GM23338 (cell line): ENCODE measurements at regions not wholly inside any gene's neighbourhood (a gene's known extent, or its start where the extent isn't known, plus 50 kb on each side); places are given as distances from the start of the nearest gene placed in this dataset.

Source experiments
- ATAC-seq: fragments of 200-7000 bp; cut with Tn5 transposase; 3 replicates; pipeline ENCODE4 v1.9.1; 2020
- DNase-seq: peaks from one replicate; pipeline ENCODE4 v3.0.0-alpha.2; 2015; ENCODE audit warnings: low spot score
- H2AFZ ChIP-seq: fragments of 200-600 bp; sonication (generic); 2 replicates; pipeline ENCODE4 v1.8.0; 2016; ENCODE audit warnings: antibody characterized with exemption, mild to moderate bottlenecking, moderate library complexity
- H3F3A ChIP-seq: fragments of 200-600 bp; sonication (generic); replicated peaks from 2 replicates; pipeline ENCODE4 v1.8.0; 2017; ENCODE audit warnings: antibody characterized with exemption, mixed run types, low read depth
- H3K27ac ChIP-seq: fragments of 200-600 bp; sonication (generic); 2 replicates; pipeline ENCODE4 v1.6.1; 2016; ENCODE audit warnings: low read depth
- H3K27me3 ChIP-seq: fragments of 200-600 bp; sonication (generic); 2 replicates; pipeline ENCODE4 v1.8.0; 2016; ENCODE audit warnings: mild to moderate bottlenecking, mixed run types, moderate library complexity; ENCODE audit not compliant: insufficient read depth
- H3K36me3 ChIP-seq: fragments of 200-600 bp; sonication (generic); 2 replicates; pipeline ENCODE4 v1.8.0; 2016; ENCODE audit warnings: mild to moderate bottlenecking; ENCODE audit not compliant: insufficient read depth
- H3K4me1 ChIP-seq: fragments of 200-600 bp; sonication (generic); 2 replicates; pipeline ENCODE4 v1.8.0; 2016; ENCODE audit warnings: mild to moderate bottlenecking, moderate library complexity; ENCODE audit not compliant: insufficient read depth
- H3K4me2 ChIP-seq: fragments of 200-600 bp; sonication (generic); 2 replicates; pipeline ENCODE4 v1.7.1; 2017; ENCODE audit warnings: mixed run types
- H3K4me3 ChIP-seq: fragments of 200-600 bp; sonication (generic); 2 replicates; pipeline ENCODE4 v1.6.1; 2016; ENCODE audit warnings: mixed run types
- H3K79me2 ChIP-seq: fragments of 200-600 bp; sonication (generic); replicated peaks from 2 replicates; pipeline ENCODE4 v1.8.0; 2017; ENCODE audit warnings: mild to moderate bottlenecking; ENCODE audit not compliant: insufficient read depth
- H3K9me2 ChIP-seq: fragments of 200-600 bp; sonication (generic); 2 replicates; pipeline ENCODE4 v1.8.0; 2017; ENCODE audit not compliant: insufficient read depth
- H4K20me1 ChIP-seq: fragments of 200-600 bp; sonication (generic); replicated peaks from 2 replicates; pipeline ENCODE4 v1.8.0; 2017; ENCODE audit warnings: mild to moderate bottlenecking; ENCODE audit not compliant: insufficient read depth
- H3K27ac Mint-ChIP-seq: 2 replicates; pipeline ENCODE4 v1.8.0; 2020; ENCODE audit warnings: inconsistent platforms, mild to moderate bottlenecking, moderate library complexity, mixed read lengths
- H3K27me3 Mint-ChIP-seq: 3 replicates; pipeline ENCODE4 v1.8.0; 2022; ENCODE audit warnings: low read depth, mild to moderate bottlenecking, moderate library complexity, mixed read lengths, inconsistent platforms; ENCODE audit not compliant: insufficient read depth, poor library complexity
- H3K36me3 Mint-ChIP-seq: 3 replicates; pipeline ENCODE4 v1.8.0; 2021; ENCODE audit warnings: low read depth, mild to moderate bottlenecking, inconsistent platforms, moderate library complexity, mixed read lengths
- H3K4me1 Mint-ChIP-seq: 3 replicates; pipeline ENCODE4 v1.8.0; 2020; ENCODE audit warnings: mild to moderate bottlenecking, inconsistent platforms, mixed read lengths
- H3K4me3 Mint-ChIP-seq: 3 replicates; pipeline ENCODE4 v1.8.0; 2021; ENCODE audit warnings: moderate library complexity, mild to moderate bottlenecking, inconsistent platforms, mixed read lengths
- H3K9me3 Mint-ChIP-seq: 3 replicates; pipeline ENCODE4 v1.8.0; 2020; ENCODE audit warnings: moderate library complexity, mild to moderate bottlenecking, inconsistent platforms, mixed read lengths
- CREB1 ChIP-seq: fragments of 250-450 bp; sonication (Bioruptor Pico); IDR thresholded peaks from 2 replicates; pipeline ENCODE4 v1.5.0; 2020; ENCODE audit warnings: low read depth, mild to moderate bottlenecking, moderate library complexity
- CTCF ChIP-seq, 2 experiments: fragments of 200-600 bp in 1 of 2; sonication (generic) in 1 of 2; conservative IDR thresholded peaks; 2 replicates each; pipeline versions ENCODE4 v1.5.1 to v1.6.1; 2016 to 2017; ENCODE audit warnings: antibody characterized with exemption in 2 of 2, low read depth in 2 of 2, mild to moderate bottlenecking in 2 of 2, moderate library complexity in 1 of 2
- ETS1 ChIP-seq: IDR thresholded peaks from 2 replicates; pipeline ENCODE4 v1.6.1; 2016; ENCODE audit warnings: antibody characterized with exemption
- EZH2 ChIP-seq: fragments of 200-600 bp; sonication (generic); IDR thresholded peaks from one replicate; pipeline ENCODE4 v1.8.0; 2017; ENCODE audit warnings: antibody characterized with exemption, mild to moderate bottlenecking, low read depth; ENCODE audit not compliant: unreplicated experiment
- EZH2phosphoT487 ChIP-seq: fragments of 200-600 bp; sonication (generic); IDR thresholded peaks from one replicate; pipeline ENCODE4 v1.8.1; 2018; ENCODE audit warnings: antibody characterized with exemption; ENCODE audit not compliant: unreplicated experiment
- JUNB ChIP-seq: IDR thresholded peaks from one replicate; pipeline ENCODE4 v1.6.1; 2016; ENCODE audit warnings: antibody characterized with exemption; ENCODE audit not compliant: unreplicated experiment
- POLR2AphosphoS5 ChIP-seq: IDR thresholded peaks from 2 replicates; pipeline ENCODE4 v1.6.1; 2016; ENCODE audit warnings: antibody characterized with exemption, low read depth
- REST ChIP-seq: IDR thresholded peaks from one replicate; pipeline ENCODE4 v1.6.1; 2018; ENCODE audit warnings: antibody characterized with exemption; ENCODE audit not compliant: unreplicated experiment
- STAT1 ChIP-seq: IDR thresholded peaks from one replicate; pipeline ENCODE4 v1.6.1; 2016; ENCODE audit warnings: antibody characterized with exemption; ENCODE audit not compliant: unreplicated experiment
- ZNF462 ChIP-seq: fragments of 250-450 bp; sonication (Bioruptor Pico); IDR thresholded peaks from 2 replicates; pipeline ENCODE4 v1.5.0; 2020; ENCODE audit warnings: mild to moderate bottlenecking, moderate library complexity

GRCh38 chrX:6980981-6981380 is 166.5 kb upstream of the STS start:
- peaks cover 2% of the 10 kb centered on the region for H3K27me3 Mint-ChIP-seq
- H3K27ac Mint-ChIP-seq, result no peak overlapping the region
- H3K27me3 ChIP-seq, result no peaks in the 10 kb centered on the region
- DNase-seq (no peak), ATAC-seq (no peak)
- no peaks in the 10 kb centered on the region for H4K20me1 ChIP-seq
- H3K36me3 ChIP-seq, result no peaks in the 10 kb centered on the region
- no peaks in the 10 kb centered on the region for H3K9me3 Mint-ChIP-seq
- H3K4me2 ChIP-seq, result no peak overlapping the region
- no peak for TF ChIP-seq CREB1 (CRISPR knock-in tag)
- no peak for TF ChIP-seq POLR2AphosphoS5
- no peak for TF ChIP-seq CTCF (conservative IDR thresholded peaks at IDR 0.05; ENCODE audit: low read depth in 2 of 2)
- no peak for TF ChIP-seq JUNB
- H3K27ac ChIP-seq, result no peak overlapping the region
- H2AFZ ChIP-seq, result no peak overlapping the region
- H3K4me1 ChIP-seq, result no peaks in the 10 kb centered on the region
- H3K36me3 Mint-ChIP-seq, result no peaks in the 10 kb centered on the region
- no peaks in the 10 kb centered on the region for H3K79me2 ChIP-seq
- no peak overlapping the region for H3K4me3 ChIP-seq
- H3F3A ChIP-seq, result no peaks in the 10 kb centered on the region
- no peaks in the 10 kb centered on the region for H3K9me2 ChIP-seq
- no peak overlapping the region for H3K4me3 Mint-ChIP-seq
- H3K4me1 Mint-ChIP-seq, result no peaks in the 10 kb centered on the region

- H3K4me2 ChIP-seq, result no peak overlapping the region
- no peak overlapping the region for H3K27ac Mint-ChIP-seq
- H3K27me3 ChIP-seq, result no peaks in the 10 kb centered on the region
- no peak overlapping the region for H3K4me3 Mint-ChIP-seq
- no peaks in the 10 kb centered on the region for H4K20me1 ChIP-seq
- H3K4me1 Mint-ChIP-seq, result peaks cover 3% of the 10 kb centered on the region; the same call in 2 of the 3 replicates
- H3K79me2 ChIP-seq, result no peaks in the 10 kb centered on the region
- H3F3A ChIP-seq, result no peaks in the 10 kb centered on the region
- H2AFZ ChIP-seq, result no peak overlapping the region
- no peaks in the 10 kb centered on the region for H3K4me1 ChIP-seq
- no peak overlapping the region for H3K27ac ChIP-seq
- H3K36me3 Mint-ChIP-seq, result peaks cover 3% of the 10 kb centered on the region; the same call in 2 of the 3 replicates
- ATAC-seq, result no peak
- H3K36me3 ChIP-seq, result no peaks in the 10 kb centered on the region
- no peak overlapping the region for H3K4me3 ChIP-seq
- H3K9me3 Mint-ChIP-seq, result peaks cover 5% of the 10 kb centered on the region
- no peaks in the 10 kb centered on the region for H3K27me3 Mint-ChIP-seq
- H3K9me2 ChIP-seq, result no peaks in the 10 kb centered on the region
- no peak for DNase-seq
- TF ChIP-seq REST (no peak), JUNB (no peak), EZH2 (no peak), STAT1 (no peak), EZH2phosphoT487 (no peak), ZNF462 (CRISPR knock-in tag) (no peak), ETS1 (no peak)
Observed at GRCh38 chrX:6968231-6968630, 179.3 kb upstream of the STS start.
